HG03457 (cell line): ENCODE measurements at regions not wholly inside any gene's neighbourhood (a gene's known extent, or its start where the extent isn't known, plus 50 kb on each side); places are given as distances from the start of the nearest gene placed in this dataset.

Experiments used
- ATAC-seq: cut with Tn5 transposase; IDR thresholded peaks from one replicate; pipeline ENCODE4 v1.9.1; 2021; ENCODE audit warnings: moderate number of reproducible peaks; ENCODE audit not compliant: unreplicated experiment

- no peak for ATAC-seq
Observed at GRCh38 chr1:199264911-199265310, 626.1 kb downstream of the PTPRC start.

- no peak for ATAC-seq
Observed at GRCh38 chr1:199265319-199265718, 626.5 kb downstream of the PTPRC start.

- ATAC-seq: no peak
Observed at GRCh38 chr1:199269241-199269640, 630.4 kb downstream of the PTPRC start.

DNA sequence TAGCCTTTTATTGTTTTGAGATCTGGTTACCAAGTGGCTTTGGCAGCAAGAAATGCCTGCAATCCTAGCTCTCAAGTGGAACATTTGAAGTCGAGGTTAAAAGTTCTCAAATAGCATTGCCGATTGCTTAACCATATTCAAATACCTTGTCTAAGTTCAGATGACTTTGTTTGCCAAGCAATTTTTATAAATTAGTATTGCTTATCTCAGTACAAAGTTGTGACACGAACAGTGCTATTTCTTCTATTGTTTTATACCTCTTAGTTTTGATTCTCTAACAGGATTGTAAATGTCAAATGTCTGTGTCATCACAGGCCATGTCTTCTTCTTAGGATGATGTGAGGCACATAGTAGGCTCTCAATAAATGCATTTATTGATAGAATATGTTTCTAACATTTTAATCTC is 633.3 kb downstream of the PTPRC start:
- ATAC-seq: no peak

DNA sequence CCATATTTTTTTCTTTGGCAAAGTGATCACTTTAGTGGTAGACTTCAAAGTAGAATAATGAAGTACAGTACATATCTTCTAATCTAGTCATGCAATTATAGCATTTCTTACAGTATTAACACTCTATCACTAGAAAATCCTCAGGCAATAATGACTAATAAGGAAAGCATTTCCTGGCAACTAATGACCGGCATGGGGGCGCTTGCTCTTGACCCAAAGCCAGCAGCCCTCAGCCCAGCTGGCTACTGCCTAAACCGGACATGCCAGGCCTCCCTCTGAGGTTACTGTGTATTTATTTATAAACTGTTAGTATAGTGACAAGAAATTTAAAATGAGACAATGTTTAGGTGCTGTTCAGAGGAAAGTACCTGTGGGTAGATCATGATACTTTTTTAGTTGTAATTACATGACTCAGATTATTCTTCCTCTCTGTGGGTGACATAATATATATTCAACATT is 633.8 kb downstream of the PTPRC start:
- peak; percentile 88 for ATAC-seq

DNA sequence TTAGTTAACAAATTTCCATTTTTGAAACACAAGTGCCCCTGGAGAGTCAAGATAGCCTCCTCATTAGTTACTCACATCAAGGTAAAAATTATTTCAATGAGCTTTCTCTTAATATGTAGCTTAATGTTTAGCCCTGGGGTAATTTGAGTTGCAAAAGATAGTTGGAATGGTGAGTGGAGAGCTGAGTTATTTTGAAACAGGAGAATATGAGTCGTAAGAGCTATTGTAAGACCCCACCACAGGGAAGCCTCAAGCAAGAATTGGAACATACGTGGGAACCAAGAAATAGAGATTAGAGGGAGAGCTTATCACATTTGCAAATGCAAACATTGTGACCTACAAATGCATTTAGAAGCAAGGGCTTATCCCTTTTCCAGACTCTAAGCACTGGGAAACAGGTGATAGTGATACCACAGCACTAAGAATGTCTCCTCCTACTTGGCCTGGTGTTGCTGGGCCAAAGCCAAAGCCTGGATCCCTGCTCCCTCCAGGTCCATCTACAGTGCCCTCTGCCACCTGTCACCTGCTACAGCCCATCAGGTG is 635.1 kb downstream of the PTPRC start:
- ATAC-seq: no peak

GRCh38 chr1:199279067-199279466 is 640.2 kb downstream of the PTPRC start:
- no peak for ATAC-seq

- ATAC-seq: peak; percentile 83
Observed at GRCh38 chr1:199279872-199280645, 641.2 kb downstream of the PTPRC start.

GRCh38 chr1:199282751-199283305 is 644.0 kb downstream of the PTPRC start:
- no peak for ATAC-seq

GRCh38 chr1:199283794-199284193 is 645.0 kb downstream of the PTPRC start:
- no peak for ATAC-seq

- ATAC-seq: no peak
Observed at GRCh38 chr1:199287206-199287605, 648.4 kb downstream of the PTPRC start.

- no peak for ATAC-seq
Observed at GRCh38 chr1:199287647-199288046, 648.8 kb downstream of the PTPRC start.

GRCh38 chr1:199290186-199290585 is 651.3 kb downstream of the PTPRC start:
- ATAC-seq: no peak

DNA sequence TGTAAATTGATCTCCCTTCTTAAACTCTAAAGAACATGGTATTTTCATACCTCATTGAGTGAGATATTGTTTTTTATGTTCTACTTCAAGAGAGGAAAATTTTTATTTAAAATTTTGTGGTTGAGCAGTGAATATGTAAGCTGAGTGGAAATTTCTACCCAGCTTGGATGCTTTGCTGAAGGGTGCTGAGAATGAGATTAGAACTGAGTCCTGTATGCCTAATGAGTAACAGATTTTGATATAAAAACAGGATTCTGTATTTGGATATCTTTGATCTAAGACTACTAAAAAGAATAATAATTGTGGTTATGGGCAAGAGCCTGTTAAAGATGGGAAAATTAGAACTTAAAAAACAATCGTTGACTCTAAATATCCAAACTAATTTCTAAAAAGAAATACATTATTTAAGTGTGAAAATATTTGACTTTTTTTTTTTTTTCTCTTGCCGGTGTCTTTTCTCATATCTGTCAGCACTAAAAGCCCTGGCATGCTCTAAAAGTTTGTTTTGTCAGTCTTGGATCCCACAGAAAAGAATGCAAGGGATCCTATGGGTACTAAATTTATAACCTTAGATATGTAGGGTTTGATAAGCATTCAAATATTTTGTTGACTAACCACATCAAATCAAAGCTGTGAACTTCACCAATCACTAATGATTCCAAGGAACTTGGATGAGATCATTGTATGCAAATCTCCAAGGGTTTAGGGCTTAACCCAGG is 652.3 kb downstream of the PTPRC start:
- no peak for ATAC-seq

DNA sequence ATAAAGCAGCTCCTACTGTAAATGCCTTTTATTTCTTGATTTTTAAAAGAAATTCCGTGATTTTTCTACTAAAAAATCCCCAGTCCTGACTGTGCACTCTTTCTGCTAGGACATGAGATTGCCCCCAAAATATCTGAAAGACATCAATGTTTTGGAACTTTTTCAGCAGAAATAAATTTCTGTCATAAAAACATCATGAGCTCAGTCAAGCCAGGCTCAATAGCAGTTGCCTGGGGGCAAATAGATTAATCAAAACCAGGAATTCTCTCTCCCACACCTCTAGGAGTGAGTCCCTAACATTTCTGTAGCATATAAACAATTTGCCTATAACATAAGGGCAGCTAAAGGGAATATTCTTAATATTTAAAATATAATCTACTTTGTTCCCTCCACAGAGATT is 654.1 kb downstream of the PTPRC start:
- ATAC-seq: no peak

- ATAC-seq: no peak
Observed at GRCh38 chr1:199295107-199295506, 656.3 kb downstream of the PTPRC start.

GRCh38 chr1:199297174-199297573 is 658.3 kb downstream of the PTPRC start:
- no peak for ATAC-seq

GRCh38 chr1:199297887-199298286 is 659.0 kb downstream of the PTPRC start:
- ATAC-seq: no peak

DNA sequence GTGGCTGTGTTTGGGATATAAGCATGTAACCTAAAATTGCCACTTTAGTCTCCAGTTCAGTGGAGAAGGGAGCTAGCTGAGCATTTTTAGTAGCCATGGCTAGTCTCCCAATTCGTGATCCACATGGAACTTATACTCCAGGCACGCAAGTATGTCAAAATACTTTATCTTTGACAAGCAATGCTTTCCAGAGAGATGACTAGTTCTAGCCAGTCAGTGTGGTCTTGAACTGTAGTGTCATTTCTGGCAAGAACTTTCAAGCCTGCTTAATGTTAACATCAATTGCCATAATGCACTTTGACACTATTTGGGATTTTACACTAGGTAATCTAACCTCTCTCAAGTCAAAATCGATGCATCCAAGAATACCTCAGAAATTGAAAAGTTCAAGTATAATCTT is 660.0 kb downstream of the PTPRC start:
- no peak for ATAC-seq

DNA sequence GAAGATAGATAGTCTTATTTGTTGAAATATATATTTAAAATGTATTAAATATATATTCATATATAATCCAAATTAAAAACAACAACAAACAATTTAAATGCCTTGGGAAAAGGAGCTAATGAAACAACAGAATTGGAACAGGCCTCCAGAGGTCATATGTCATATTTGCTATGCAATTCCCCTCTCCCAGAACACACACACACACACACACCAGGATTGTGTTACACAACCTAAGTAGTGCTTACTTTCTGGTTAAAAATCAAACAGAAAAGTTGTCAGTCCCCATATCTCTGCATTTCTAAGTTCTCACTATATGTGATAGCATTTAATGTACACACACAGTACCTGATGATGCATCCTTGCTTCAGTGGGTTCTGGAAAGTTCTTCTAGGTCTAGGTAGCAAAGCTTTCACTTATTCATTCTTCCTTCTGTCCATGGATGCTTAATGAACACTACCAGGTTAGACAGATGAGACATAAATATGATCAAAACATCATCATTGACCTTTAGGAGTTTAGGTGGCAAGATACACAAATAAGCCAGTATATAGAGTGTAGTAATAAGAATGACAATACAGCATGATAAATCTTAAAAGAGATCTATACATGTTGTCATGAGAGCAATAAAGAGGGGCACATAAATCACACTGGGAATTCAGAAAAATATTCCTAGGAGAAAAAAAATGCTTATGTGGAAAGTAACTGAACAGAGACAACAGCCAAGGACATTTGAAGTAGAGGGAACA is 662.8 kb downstream of the PTPRC start:
- ATAC-seq: no peak

DNA sequence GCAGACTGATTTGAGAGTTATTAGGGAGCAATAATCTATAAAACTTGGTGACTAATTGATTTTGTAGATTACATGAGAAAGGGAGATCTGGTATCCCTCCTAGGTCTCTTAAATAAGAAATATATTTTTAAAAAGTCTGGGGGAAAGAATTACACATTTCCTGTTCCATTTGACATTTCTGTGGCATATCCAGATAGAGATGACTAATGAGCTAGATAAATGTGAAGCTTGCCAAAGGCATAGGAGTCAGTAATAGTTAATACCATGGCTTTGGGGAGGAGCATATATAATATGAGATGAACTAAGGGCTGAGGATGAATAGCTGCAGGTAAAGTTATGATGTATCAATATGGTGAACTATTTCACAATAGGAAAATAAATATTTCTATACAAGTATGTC is 663.7 kb downstream of the PTPRC start:
- ATAC-seq: no peak
